ENCODE measurements at regions not wholly inside any gene's neighbourhood (a gene's known extent, or its start where the extent isn't known, plus 50 kb on each side); places are given as distances from the start of the nearest gene placed in this dataset.

DNA sequence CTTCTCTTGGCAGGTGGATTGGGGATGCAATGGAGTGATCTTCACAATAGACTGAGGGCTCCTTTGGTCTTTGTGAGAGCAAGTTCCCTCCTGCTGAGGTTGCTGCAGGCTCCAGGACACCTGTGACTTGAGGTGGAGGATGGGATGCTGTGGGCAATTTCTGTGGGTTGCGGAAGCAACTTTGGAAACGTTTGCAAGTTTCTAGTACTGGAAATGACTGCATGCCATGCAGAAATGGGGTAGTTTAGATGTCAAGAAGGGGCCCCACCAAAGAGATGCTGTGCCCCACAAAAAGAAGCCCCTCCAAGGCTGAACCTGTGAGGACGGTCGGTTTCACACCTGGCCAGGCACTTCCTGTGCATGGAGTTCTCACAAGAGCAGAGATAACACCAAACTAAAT, 80.4 kb upstream of the XCR1 start:
- ATAC-seq (replicated peaks; ENCODE audit: extremely low read depth, poor library complexity, severe bottlenecking) (peak; percentile 25), DNase-seq (ENCODE audit: low spot score in 2 of 2) (no peak)
- H3K4me3 Mint-ChIP-seq, result peak overlapping the region; percentile 62
- H3K36me3 Mint-ChIP-seq (ENCODE audit: insufficient read depth), result peaks cover 8% of the 10 kb centered on the region
- no peaks in the 10 kb centered on the region for H3K27me3 Mint-ChIP-seq
- no peaks in the 10 kb centered on the region for H3K9me3 Mint-ChIP-seq
- H3K27ac Mint-ChIP-seq (ENCODE audit: low read depth), result peak overlapping the region; percentile 95
- peaks cover 75% of the 10 kb centered on the region for H3K4me1 Mint-ChIP-seq

DNA sequence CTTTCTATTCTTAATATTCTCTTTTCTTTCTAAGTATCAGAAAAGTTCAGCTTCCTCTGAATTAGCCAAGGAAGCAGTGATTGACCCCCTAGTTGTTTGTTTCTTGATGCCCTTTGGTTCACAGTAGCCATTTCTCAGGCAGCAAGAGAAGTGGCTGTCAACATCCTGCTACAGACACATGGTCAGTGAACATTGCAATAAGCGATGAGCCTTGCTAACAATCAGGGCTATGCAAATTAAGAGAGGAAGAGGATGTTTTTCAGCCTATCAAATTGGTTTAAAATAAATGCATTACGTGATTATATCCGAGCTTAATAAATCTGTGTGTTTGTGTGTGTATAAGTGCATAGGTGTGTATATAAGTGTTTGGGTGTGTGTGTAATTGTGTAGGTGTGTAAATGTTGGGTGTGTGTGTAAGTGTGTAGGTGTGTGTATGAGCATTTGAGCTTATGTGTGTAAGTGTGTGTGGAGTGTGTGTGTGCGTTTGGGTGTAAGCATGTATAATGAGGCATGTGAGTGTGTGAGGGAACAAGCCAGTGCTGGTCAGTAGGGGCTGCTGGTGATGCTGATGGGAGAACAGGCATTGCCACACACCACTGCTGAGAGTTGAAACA, 78.1 kb upstream of the XCR1 start:
- Mint-ChIP-seq H3K9me3 (peaks cover 5% of the 10 kb centered on the region), H3K36me3 (ENCODE audit: insufficient read depth) (peaks cover 6% of the 10 kb centered on the region), H3K27ac (ENCODE audit: low read depth) (peak overlapping the region; percentile 46), H3K4me3 (peak overlapping the region; percentile 3), H3K4me1 (peaks cover 74% of the 10 kb centered on the region), H3K27me3 (no peaks in the 10 kb centered on the region)
- no peak for ATAC-seq (replicated peaks; ENCODE audit: extremely low read depth, poor library complexity, severe bottlenecking)
- no peak for DNase-seq (ENCODE audit: low spot score in 2 of 2)

DNA sequence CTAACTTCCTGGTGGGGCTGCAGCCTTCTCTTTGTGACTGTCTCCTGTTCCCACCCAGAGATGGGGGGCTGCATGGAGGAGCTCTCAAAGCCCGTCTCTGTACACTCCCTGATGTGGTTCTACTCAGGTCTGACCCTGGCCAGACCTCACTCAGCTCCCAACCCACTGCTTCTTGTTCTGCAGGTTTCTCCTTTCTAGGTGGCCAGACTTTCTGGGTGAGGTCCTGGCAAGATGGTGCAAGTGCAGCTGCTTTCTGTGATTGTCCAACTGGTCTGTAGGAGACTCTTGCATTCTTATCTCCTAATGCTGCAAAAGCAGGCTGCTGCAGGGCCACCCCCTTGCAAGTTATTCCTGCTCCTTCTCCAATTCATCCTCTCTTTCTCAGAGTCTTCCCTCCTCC, 77.4 kb upstream of the XCR1 start:
- peaks cover 74% of the 10 kb centered on the region for H3K4me1 Mint-ChIP-seq
- peaks cover 5% of the 10 kb centered on the region for H3K9me3 Mint-ChIP-seq
- H3K4me3 Mint-ChIP-seq, result no peak overlapping the region
- H3K27me3 Mint-ChIP-seq, result no peaks in the 10 kb centered on the region
- H3K36me3 Mint-ChIP-seq (ENCODE audit: insufficient read depth), result peaks cover 6% of the 10 kb centered on the region
- DNase-seq (ENCODE audit: low spot score in 2 of 2) (no peak), ATAC-seq (replicated peaks; ENCODE audit: extremely low read depth, poor library complexity, severe bottlenecking) (no peak)
- H3K27ac Mint-ChIP-seq (ENCODE audit: low read depth), result peak overlapping the region; percentile 71

DNA sequence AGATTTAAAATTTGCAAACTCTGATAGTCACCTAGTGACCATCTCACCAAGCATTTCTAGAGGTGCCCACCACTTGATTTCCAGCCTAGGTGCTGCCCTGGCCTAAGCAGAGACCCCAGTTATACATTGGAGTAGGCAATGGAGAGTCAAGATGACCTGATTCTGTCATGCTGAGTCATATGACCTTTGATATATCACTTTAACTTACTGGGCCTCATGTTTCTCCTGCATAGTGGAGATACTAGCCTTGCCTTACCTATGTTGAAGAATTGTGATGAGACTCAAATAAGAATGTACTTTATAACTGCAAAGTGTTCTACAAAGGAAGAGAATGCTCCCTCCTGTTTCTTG, 75.5 kb upstream of the XCR1 start:
- H3K4me1 Mint-ChIP-seq, result peaks cover 74% of the 10 kb centered on the region
- peaks cover 4% of the 10 kb centered on the region for H3K36me3 Mint-ChIP-seq (ENCODE audit: insufficient read depth)

DNA sequence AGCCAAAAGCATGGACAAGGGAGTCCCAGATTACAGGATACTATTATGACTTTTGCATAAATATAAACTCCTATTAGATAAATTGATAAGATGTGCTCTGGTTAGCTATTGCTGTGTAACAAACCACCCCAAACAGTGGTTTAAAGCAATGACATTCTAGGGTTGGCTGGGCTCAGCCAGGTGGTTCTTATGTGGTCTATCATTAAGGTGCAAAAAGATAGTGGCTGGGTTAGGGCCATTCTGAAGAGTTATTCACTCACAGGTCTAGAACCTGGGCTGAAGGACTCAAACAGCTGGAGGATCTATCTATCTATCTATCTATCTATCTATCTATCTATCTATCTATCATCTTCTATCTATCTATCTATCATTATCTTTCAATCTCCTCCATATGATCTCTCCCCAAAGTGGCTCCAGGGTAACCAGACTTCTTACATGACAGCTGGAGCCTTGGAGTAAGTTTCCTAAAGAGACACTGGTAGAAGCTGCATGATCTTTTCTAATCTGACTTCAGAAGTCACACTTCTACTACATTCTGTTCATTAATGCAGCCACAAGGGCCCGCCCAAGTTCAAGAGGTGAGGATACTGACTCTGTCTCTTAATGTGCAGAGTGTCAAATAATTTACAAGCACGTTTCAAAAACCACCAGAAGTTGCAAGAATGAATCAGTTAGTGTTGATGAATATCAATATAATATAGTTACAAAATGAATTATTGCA, 74.9 kb upstream of the XCR1 start:
- Mint-ChIP-seq H3K36me3 (ENCODE audit: insufficient read depth) (peaks cover 4% of the 10 kb centered on the region), H3K4me1 (peaks cover 73% of the 10 kb centered on the region), H3K4me3 (peak overlapping the region; percentile 1), H3K27ac (ENCODE audit: low read depth) (peak overlapping the region; percentile 77), H3K27me3 (no peaks in the 10 kb centered on the region), H3K9me3 (peaks cover 5% of the 10 kb centered on the region)
- DNase-seq (ENCODE audit: low spot score in 2 of 2), result no peak
- ATAC-seq (replicated peaks; ENCODE audit: extremely low read depth, poor library complexity, severe bottlenecking), result no peak

More for the DNA sequence above, 75.5 kb upstream of the XCR1 start:
- ATAC-seq (replicated peaks; ENCODE audit: extremely low read depth, poor library complexity, severe bottlenecking) (no peak), DNase-seq (ENCODE audit: low spot score in 2 of 2) (no peak)
- Mint-ChIP-seq H3K27me3 (no peaks in the 10 kb centered on the region), H3K4me3 (no peak overlapping the region), H3K9me3 (peaks cover 5% of the 10 kb centered on the region), H3K27ac (ENCODE audit: low read depth) (peak overlapping the region; percentile 77)

DNA sequence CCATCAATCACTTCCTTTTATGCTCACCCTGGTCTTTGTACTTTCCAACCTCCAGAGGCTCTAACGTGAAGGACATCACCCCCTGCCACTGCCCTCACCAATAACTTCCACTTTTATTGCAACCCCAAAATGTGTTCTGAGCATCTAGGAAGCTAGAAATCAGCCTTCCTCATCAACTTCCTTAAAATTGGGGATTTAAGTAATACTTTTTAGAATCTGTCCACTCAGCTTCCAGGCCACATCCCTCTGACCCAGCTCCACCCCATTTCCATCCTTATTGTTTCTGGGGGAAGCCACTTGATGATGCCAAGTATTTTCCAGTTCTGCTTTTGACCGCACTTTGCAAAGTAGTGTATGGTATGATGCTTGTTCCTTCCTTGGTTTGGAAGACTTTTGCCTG, 73.5 kb upstream of the XCR1 start:
- H3K27ac Mint-ChIP-seq (ENCODE audit: low read depth), result no peak overlapping the region
- no peaks in the 10 kb centered on the region for H3K27me3 Mint-ChIP-seq
- no peak for DNase-seq (ENCODE audit: low spot score in 2 of 2)
- no peak overlapping the region for H3K4me3 Mint-ChIP-seq
- peaks cover 5% of the 10 kb centered on the region for H3K9me3 Mint-ChIP-seq
- peaks cover 71% of the 10 kb centered on the region for H3K4me1 Mint-ChIP-seq
- H3K36me3 Mint-ChIP-seq (ENCODE audit: insufficient read depth), result peaks cover 4% of the 10 kb centered on the region
- no peak for ATAC-seq (replicated peaks; ENCODE audit: extremely low read depth, poor library complexity, severe bottlenecking)

DNA sequence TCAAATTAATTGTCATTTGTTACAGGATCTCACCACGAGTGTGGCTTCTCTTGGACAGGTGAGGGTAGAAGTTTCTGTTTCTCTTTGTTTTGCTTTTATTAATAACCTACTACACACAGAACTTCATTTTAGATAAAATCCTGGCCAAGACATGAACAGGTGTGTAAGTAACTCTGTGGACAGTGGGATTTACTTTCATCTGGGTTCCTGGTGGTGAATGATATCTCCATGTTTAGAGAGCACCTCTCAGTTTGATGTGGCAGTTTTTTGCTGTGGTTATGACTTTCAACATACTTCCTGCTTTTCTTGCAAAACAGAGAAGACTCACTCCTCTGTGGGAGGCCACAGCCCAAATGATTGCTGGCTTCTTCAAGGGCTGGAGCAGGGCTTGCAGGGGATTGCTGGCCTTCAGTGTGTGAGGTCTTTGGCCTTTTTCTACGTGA, 71.1 kb upstream of the XCR1 start:
- H3K36me3 Mint-ChIP-seq (ENCODE audit: insufficient read depth), result no peaks in the 10 kb centered on the region
- peak overlapping the region; percentile 92 for H3K27ac Mint-ChIP-seq (ENCODE audit: low read depth)
- peak overlapping the region; percentile 67 for H3K4me3 Mint-ChIP-seq
- H3K27me3 Mint-ChIP-seq, result no peaks in the 10 kb centered on the region
- ATAC-seq (replicated peaks; ENCODE audit: extremely low read depth, poor library complexity, severe bottlenecking) (peak; percentile 83), DNase-seq (ENCODE audit: low spot score in 2 of 2) (no peak)
- peaks cover 5% of the 10 kb centered on the region for H3K9me3 Mint-ChIP-seq
- peaks cover 61% of the 10 kb centered on the region for H3K4me1 Mint-ChIP-seq

DNA sequence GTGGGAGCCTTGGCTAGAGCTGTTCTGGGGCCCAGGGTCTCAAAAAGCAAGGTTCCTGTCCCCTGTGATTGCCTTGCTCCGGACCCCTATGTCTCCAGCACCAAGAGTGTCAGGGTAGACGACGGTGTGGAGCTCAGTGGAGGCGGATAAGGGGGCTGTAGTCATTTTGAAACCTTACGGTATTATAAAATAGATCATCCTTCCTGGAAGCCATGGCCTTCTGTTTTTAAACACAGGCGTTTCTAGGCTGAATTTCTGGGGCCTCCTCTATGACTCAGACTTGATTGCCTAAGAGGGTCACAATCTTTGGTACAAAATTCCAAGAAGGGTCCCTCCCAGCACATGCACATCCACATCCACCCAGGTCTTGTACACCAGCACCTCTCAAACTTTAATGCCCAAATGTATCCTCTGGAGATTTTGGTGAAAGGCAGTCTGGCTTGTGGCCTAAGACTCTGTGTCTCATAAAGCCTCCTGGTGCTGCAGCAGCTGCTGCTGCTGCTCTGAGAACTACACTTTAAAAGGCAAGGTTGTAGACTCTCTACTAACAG, 70.5 kb upstream of the XCR1 start:
- H3K27me3 Mint-ChIP-seq, result no peaks in the 10 kb centered on the region
- H3K4me1 Mint-ChIP-seq, result peaks cover 66% of the 10 kb centered on the region

DNA sequence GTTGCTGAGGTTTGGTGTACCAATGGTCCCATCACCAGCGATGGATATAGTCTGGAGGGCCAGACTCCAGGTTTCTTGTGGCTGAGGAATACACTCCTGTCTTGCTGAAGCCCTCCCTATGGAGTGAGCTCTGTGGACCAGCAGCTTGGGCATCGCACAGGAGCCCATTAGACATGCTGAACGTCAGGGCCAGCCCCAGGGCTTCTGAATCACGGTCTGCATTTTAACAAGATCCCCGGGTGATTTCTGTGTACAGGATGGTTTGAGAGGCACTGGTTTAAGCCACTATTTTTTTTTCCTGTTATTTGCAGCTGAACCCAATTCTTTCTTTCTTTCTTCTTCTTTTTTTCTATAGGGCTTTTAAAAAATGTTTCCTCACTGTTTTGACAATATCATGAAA, 69.5 kb upstream of the XCR1 start:
- no peaks in the 10 kb centered on the region for H3K27me3 Mint-ChIP-seq
- H3K4me1 Mint-ChIP-seq, result peaks cover 68% of the 10 kb centered on the region
- no peak overlapping the region for H3K4me3 Mint-ChIP-seq
- H3K36me3 Mint-ChIP-seq (ENCODE audit: insufficient read depth), result no peaks in the 10 kb centered on the region
- H3K27ac Mint-ChIP-seq (ENCODE audit: low read depth), result peak overlapping the region; percentile 92
- no peaks in the 10 kb centered on the region for H3K9me3 Mint-ChIP-seq
- no peak for ATAC-seq (replicated peaks; ENCODE audit: extremely low read depth, poor library complexity, severe bottlenecking)
- DNase-seq (ENCODE audit: low spot score in 2 of 2), result no peak

More for the DNA sequence above, 70.5 kb upstream of the XCR1 start:
- peak overlapping the region; percentile 92 for H3K27ac Mint-ChIP-seq (ENCODE audit: low read depth)
- DNase-seq (ENCODE audit: low spot score in 2 of 2) (no peak), ATAC-seq (replicated peaks; ENCODE audit: extremely low read depth, poor library complexity, severe bottlenecking) (peak; percentile 56)
- peak overlapping the region; percentile 67 for H3K4me3 Mint-ChIP-seq
- peaks cover 5% of the 10 kb centered on the region for H3K9me3 Mint-ChIP-seq
- no peaks in the 10 kb centered on the region for H3K36me3 Mint-ChIP-seq (ENCODE audit: insufficient read depth)

DNA sequence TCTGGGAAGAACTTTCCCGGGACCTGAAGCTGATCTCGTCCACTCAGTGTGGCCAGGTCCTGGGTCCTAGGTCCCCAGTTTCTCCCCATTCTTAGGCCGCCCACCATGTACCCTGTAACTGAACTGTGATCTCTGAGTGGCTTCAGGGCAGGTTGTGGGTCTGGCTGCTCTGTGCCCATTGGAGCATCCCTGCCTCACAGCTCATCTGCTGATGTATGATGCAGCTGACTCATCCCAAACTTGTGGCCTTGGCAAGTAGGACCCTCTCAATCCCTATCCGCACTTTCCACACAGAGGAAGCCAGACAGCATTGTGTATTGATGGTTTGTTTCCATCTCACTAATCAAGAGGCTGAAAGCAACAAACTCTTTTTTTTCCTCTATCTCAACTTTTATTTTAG, 69.1 kb upstream of the XCR1 start:
- Mint-ChIP-seq H3K36me3 (ENCODE audit: insufficient read depth) (no peaks in the 10 kb centered on the region), H3K9me3 (no peaks in the 10 kb centered on the region), H3K4me1 (peaks cover 63% of the 10 kb centered on the region), H3K27me3 (no peaks in the 10 kb centered on the region), H3K4me3 (no peak overlapping the region), H3K27ac (ENCODE audit: low read depth) (peak overlapping the region; percentile 92)
- ATAC-seq (replicated peaks; ENCODE audit: extremely low read depth, poor library complexity, severe bottlenecking), result no peak
- DNase-seq (ENCODE audit: low spot score in 2 of 2), result no peak

DNA sequence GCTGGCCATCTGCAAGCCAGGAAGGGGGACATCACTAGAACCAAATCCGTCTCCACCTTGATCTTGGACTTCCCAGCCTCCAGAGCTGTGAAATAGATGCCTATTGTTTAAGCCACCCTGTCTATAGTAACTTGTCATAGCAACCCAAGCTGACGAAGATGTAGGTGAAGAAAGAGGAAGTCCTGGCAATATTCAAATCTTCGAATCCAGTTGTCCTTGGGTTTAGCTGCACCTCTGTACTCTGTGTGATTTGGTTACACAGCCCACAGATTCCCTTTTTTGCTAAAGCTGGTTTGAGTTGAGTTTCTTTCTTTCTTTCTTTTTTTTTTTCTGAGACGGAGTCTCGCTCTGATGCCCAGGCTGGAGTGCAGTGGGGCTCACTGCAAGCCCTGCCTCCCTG, 68.0 kb upstream of the XCR1 start:
- no peak overlapping the region for H3K27ac Mint-ChIP-seq (ENCODE audit: low read depth)
- DNase-seq (ENCODE audit: low spot score in 2 of 2) (no peak), ATAC-seq (replicated peaks; ENCODE audit: extremely low read depth, poor library complexity, severe bottlenecking) (no peak)
- H3K4me3 Mint-ChIP-seq, result no peak overlapping the region
- H3K4me1 Mint-ChIP-seq, result peaks cover 56% of the 10 kb centered on the region
- no peaks in the 10 kb centered on the region for H3K9me3 Mint-ChIP-seq
- no peaks in the 10 kb centered on the region for H3K36me3 Mint-ChIP-seq (ENCODE audit: insufficient read depth)
- H3K27me3 Mint-ChIP-seq, result no peaks in the 10 kb centered on the region

DNA sequence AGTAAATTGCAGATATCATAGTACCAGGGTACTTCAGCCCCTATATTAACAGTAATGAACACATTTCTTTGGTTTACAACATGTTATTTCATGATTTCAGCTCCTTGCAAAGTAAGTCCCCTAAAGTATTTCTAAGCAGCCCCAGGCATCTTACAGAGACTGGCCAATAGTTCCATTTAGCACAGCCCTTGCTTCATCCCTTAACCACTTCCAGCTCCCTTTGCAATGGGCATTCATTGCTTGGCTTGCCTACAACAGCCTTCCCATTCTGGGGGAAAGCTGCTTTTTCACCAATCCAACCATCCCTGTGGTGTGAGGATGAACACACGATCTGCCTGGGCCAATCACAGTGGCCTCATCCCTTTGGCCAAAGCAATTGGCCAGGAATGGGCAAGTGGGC, 67.2 kb upstream of the XCR1 start:
- Mint-ChIP-seq H3K36me3 (ENCODE audit: insufficient read depth) (no peaks in the 10 kb centered on the region), H3K27ac (ENCODE audit: low read depth) (no peak overlapping the region), H3K9me3 (no peaks in the 10 kb centered on the region), H3K4me1 (peaks cover 56% of the 10 kb centered on the region), H3K27me3 (no peaks in the 10 kb centered on the region), H3K4me3 (no peak overlapping the region)
- no peak for DNase-seq (ENCODE audit: low spot score in 2 of 2)
- ATAC-seq (replicated peaks; ENCODE audit: extremely low read depth, poor library complexity, severe bottlenecking), result no peak

DNA sequence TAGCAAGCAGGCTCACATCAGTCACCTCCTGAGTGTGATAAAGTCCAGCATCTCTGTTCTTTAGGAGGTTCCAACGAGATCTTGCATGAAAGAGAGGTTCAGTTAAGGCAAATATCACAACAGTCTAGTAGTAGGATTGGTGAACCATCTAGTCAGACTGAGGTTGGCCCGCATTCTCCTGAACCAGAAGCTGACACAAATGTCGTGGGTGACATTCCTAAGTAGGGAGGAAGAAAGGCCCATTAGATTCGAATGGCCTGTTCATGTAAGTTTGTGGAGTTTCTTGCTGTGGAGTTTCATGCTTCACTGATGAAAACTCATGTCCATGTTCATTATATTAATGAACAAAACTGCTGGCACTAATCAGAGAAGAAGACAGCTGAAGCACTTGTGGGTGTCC, 66.7 kb upstream of the XCR1 start:
- H3K9me3 Mint-ChIP-seq, result no peaks in the 10 kb centered on the region
- no peaks in the 10 kb centered on the region for H3K36me3 Mint-ChIP-seq (ENCODE audit: insufficient read depth)
- peaks cover 56% of the 10 kb centered on the region for H3K4me1 Mint-ChIP-seq
- H3K27me3 Mint-ChIP-seq, result no peaks in the 10 kb centered on the region
- H3K4me3 Mint-ChIP-seq, result no peak overlapping the region
- H3K27ac Mint-ChIP-seq (ENCODE audit: low read depth), result peak overlapping the region; percentile 23
- ATAC-seq (replicated peaks; ENCODE audit: extremely low read depth, poor library complexity, severe bottlenecking) (no peak), DNase-seq (ENCODE audit: low spot score in 2 of 2) (no peak)

Measured in central memory CD8-positive, alpha-beta T cell (primary cell).